Stimulated activated CD4-positive, alpha-beta T cell treated with anti-CD3 and anti-CD28 coated beads, Interleukin-4, amount 100 ng/mL, for 4 hours (primary cell): ENCODE measurements at regions not wholly inside any gene's neighbourhood (a gene's known extent, or its start where the extent isn't known, plus 50 kb on each side); places are given as distances from the start of the nearest gene placed in this dataset.
"Not testable (repeated sequence)": the region's sequence is repeated elsewhere in the genome, so short reads cannot be mapped to it uniquely, and the experiment has no call there.

Experiments
- DNase-seq, 2 experiments: peaks; one replicate each; pipeline ENCODE4 v3.0.0-alpha.2; 2020

GRCh38 chr7:29619111-29619510 is 55.5 kb downstream of the PRR15 start:
- DNase-seq, result no peak

GRCh38 chr7:29619848-29620555 is 56.4 kb downstream of the PRR15 start:
- no peak for DNase-seq

- DNase-seq, result no peak
Observed at GRCh38 chr7:29620556-29620930, 56.9 kb downstream of the PRR15 start.

GRCh38 chr7:29622335-29623265 is 59.0 kb downstream of the PRR15 start:
- DNase-seq, result no peak

- DNase-seq, result no peak
Observed at GRCh38 chr7:29623973-29624372, 60.3 kb downstream of the PRR15 start.

GRCh38 chr7:29626730-29627129 is 63.1 kb downstream of the PRR15 start:
- no peak for DNase-seq

GRCh38 chr7:29627631-29628030 is 64.0 kb downstream of the PRR15 start:
- no peak for DNase-seq

GRCh38 chr7:29629507-29629906 is 65.9 kb downstream of the PRR15 start:
- no peak for DNase-seq

GRCh38 chr7:29635067-29636008 is 71.7 kb downstream of the PRR15 start:
- DNase-seq, result not testable (repeated sequence)

GRCh38 chr7:29636009-29636351 is 72.3 kb downstream of the PRR15 start:
- DNase-seq, result no peak

GRCh38 chr7:29637374-29637773 is 73.7 kb downstream of the PRR15 start:
- DNase-seq, result no peak

GRCh38 chr7:29638841-29639240 is 75.2 kb downstream of the PRR15 start:
- DNase-seq, result not testable (repeated sequence)

GRCh38 chr7:29639386-29639785 is 75.8 kb downstream of the PRR15 start:
- no peak for DNase-seq

- no peak for DNase-seq
Observed at GRCh38 chr7:29639886-29640595, 76.4 kb downstream of the PRR15 start.

GRCh38 chr7:29641651-29642050 is 78.0 kb downstream of the PRR15 start:
- no peak for DNase-seq

GRCh38 chr7:29642494-29643155 is 79.0 kb downstream of the PRR15 start:
- no peak for DNase-seq

- DNase-seq, result not testable (repeated sequence)
Observed at GRCh38 chr7:29646116-29646515, 82.5 kb downstream of the PRR15 start.

- DNase-seq, result no peak
Observed at GRCh38 chr7:29647020-29647654, 83.5 kb downstream of the PRR15 start.

GRCh38 chr7:29647691-29648210 is 84.1 kb downstream of the PRR15 start:
- not testable (repeated sequence) for DNase-seq

GRCh38 chr7:29649028-29649716 is 85.5 kb downstream of the PRR15 start:
- no peak for DNase-seq
